Head of caudate nucleus (tissue), 42 donors: ENCODE measurements at regions not wholly inside any gene's neighbourhood (a gene's known extent, or its start where the extent isn't known, plus 50 kb on each side); places are given as distances from the start of the nearest gene placed in this dataset.

Source experiments
- DNase-seq, 42 donors: peaks; one replicate each; pipeline versions ENCODE4 v3.0.0 to v3.0.0-alpha.2; 2020 to 2021; ENCODE audit warnings: mixed read lengths in 7 of 42
- intact Hi-C: fragments of 100-400 bp; cut with DNase I; formaldehyde crosslinking; loops from one replicate; pipeline ENCODE4 v1.15.0; 2022

DNA sequence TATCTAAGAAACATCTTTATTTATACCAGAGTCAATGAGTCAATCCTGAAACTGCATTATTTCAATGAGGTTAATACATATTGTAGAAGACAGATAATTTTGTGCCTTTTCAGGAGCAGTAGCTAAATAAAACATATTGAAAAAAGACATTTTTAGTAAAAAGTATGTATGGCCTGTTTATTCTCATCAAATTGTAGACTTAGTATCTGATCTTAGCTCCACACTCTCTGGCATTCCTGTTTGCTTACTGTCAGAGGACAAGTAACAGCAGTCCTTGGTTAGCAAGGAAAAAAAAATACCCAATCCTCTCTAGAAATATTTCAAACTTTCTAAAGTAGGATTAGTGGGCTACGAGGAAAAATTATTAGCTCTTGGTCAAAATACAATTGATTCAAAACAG, 50.5 kb upstream of the GUCY1A1 start:
- no peak for DNase-seq
- intact Hi-C loops: no loop called here

DNA sequence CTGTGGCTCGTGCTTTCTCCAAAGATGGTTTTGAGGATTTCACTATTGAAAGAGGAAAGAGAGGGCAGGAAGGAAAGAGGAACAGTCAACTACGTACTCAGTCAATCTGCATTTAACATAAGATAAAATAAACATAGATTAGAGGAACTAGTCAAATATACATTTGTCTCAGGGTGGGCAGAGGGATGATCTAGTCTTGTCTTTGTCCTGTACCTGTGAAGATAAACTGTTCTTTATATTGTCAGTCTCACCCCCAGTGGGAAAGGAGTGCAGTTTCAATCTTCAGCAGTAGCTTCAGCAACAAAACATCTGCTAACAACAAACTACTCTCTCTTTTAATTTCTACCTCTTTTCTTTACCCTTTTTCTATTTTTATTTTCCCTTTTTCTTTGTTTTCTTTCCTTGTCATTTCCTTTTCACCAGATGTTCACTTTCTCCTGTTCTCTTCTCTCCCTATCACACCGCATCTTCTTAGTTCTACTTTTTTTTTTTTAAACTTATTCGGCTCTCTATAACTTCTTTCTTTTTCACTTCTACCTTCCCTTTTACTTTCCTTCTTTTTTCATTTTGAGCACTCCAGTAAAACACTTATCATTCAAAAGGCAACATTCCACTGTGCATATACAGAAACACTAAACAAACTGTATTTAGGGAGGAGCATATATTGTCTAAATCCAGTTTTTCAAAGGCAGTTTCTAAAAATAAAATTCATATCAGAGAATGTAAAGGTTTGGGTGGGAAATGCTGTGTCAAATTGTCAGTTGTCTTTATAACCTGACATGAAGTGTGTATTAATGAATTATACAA, 51.4 kb upstream of the GUCY1A1 start:
- DNase-seq: no peak
- intact Hi-C loops: no loop called here

DNA sequence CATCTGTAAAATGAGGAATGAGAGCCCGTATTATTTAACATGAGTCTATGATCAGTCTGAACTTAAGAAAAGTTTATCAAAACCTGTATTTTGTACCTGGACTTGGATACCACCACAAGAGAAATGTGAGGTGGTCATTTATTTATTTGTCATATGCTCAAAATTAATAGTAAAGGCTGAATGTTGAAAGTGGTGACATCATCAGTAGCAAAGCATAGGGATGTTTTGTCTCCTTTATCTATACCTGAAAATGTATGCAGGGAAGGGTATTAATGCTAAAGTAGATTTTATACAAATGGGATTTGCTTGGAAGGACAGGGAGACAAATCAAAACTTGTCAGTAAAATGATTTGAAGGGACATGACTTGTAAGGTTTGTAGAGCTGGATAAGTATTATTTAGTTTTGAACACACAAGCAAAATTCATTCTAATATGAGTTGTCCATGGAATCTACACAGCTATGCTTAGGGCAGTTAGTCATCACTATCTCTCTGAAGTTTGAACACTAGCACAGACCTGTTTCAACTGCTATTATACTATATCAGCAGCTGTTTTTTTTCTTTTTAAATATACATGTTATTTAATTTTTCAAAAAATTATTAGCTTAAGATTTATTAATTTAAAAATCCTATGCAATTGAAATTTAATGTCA, 52.4 kb upstream of the GUCY1A1 start:
- intact Hi-C loops: no loop called here
- DNase-seq: no peak

DNA sequence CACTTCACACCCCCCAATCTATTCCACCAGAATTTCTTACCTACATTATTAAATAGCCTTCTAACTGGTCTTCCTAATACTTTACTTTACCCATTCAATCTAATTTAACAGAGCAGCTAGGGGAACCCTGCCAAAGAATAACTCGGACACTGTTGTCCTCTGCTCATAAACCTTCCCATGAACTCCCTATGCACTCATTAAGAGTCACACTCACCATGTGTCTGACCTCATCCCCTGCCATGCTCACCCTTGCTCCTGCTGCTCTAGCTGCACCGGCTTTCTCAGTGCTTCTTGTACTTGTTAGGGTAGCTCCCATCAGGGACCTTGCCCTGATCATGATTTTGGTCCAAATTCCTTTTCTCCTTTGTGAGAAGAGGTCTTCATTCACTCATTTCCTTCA, 54.6 kb upstream of the GUCY1A1 start:
- intact Hi-C loops: no loop called here
- DNase-seq: no peak

DNA sequence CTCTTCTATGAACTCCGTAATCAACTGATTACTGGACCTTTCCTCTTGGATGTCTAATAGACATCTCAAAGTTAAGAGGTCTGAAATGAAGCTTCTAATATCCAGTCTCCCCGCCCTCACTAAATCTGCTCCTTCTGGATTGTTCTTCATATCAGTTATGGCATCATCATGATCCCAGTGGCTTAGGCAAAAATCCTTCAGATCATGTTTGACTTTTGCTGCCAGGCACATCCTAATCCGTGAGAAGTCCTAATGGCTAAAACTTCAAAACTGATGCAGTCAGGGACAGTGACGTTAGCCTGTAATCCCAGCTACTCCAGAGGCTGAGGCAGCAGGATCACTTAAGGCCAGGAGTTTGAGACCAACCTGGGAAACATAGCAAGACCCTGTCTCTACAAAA, 55.1 kb upstream of the GUCY1A1 start:
- intact Hi-C loops: no loop called here
- DNase-seq: no peak

DNA sequence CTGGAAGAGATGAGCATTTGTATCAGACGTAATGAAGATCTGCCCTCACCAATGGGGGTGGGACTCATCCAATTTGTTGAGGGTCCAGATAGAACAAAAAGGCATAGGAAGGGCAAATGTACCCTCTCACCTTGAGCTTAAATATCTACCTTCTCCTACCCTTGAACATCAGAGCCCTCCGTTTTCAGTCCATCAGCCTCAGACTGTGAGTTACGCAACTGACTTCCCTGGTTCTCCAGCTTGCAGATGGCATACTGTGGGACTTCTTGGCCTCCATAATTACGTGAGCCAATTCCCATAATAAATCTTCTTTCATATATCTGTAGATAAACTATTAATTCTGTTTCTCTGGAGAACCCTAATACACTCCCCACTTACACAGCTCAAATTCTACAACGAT, 56.5 kb upstream of the GUCY1A1 start:
- DNase-seq: no peak
- intact Hi-C loops: no loop called here

DNA sequence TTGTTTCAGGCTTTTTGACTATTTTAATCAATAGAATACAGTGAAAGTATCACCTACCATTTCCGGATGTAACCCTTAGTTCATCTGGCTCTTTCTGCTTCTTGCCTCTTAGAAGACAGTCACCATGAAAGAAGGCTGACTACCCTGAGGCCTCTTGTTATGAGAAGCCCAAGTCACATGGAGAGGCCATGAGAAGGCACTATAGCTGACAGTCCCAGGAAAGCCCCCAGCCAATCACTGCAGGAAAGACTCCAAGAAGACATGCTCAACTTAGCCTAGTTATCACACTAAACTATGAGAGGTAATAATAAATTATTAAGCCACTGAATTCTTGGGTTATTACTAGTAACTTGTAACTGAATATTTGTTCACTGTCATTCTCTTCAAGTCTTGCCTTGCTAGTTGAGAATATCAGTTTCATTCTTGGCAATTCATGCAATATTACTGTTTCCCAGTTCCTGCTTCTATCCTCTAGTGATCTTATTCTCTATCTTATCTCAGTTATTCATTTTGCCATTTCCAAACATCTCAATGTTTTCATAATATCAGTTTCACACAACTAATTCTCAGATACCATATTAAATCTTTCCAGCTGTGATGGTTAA, 57.1 kb upstream of the GUCY1A1 start:
- DNase-seq: no peak
- intact Hi-C loops: no loop called here

DNA sequence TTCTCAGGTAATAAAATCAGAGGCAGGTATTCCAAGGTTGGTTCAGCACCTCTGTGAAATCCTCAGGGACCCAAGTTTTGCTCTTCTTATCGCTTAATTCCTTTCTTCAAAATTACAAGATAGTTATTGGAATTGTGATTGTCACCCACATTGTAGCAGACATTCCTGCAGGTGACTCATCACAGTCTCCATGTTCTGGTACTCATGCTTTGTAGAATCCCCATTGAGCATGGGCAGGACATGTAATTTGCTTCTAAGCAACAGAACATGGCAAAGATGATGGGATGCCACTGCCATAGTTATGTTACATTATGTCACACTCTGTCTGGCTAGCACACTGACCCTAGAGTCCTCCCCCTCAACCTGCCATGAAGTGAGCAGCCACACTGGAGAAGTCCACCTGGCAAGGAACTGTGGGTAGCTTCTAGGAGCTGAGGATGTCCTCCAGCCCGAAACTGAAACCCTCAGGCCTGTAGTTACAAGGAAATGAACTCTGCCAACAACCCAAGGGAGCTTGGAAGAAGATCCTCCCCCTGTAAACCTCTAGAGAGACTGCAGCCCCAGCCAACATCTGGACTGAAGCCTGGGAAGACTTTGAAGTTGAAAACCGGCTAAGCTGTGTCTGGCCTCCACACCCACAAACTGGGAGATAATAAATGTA, 58.3 kb upstream of the GUCY1A1 start:
- intact Hi-C loops: no loop called here

DNA sequence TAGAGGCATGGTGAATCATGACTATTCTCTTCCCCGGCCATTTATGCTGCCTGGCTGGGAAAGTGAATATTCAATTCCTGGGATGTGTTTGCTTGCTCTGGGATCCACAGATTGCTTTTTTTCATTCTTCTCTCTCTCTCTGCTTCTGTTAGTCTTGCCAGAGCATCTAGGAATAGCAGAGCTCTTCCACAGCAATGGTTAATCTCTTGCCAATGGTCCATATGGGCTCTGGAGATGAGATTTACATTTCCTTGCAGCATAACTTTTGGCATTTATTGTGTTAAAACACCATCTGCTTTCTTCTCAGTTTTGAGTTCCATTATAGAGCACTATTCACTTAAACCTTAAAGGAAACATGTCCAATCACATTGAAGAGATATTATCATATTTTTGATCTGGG, 59.2 kb upstream of the GUCY1A1 start:
- intact Hi-C loops: no loop called here
- DNase-seq: no peak

More for the DNA sequence above, 58.3 kb upstream of the GUCY1A1 start:
- DNase-seq: peak in 9 of 42 donors; percentile 13 to 73 (median 36)

DNA sequence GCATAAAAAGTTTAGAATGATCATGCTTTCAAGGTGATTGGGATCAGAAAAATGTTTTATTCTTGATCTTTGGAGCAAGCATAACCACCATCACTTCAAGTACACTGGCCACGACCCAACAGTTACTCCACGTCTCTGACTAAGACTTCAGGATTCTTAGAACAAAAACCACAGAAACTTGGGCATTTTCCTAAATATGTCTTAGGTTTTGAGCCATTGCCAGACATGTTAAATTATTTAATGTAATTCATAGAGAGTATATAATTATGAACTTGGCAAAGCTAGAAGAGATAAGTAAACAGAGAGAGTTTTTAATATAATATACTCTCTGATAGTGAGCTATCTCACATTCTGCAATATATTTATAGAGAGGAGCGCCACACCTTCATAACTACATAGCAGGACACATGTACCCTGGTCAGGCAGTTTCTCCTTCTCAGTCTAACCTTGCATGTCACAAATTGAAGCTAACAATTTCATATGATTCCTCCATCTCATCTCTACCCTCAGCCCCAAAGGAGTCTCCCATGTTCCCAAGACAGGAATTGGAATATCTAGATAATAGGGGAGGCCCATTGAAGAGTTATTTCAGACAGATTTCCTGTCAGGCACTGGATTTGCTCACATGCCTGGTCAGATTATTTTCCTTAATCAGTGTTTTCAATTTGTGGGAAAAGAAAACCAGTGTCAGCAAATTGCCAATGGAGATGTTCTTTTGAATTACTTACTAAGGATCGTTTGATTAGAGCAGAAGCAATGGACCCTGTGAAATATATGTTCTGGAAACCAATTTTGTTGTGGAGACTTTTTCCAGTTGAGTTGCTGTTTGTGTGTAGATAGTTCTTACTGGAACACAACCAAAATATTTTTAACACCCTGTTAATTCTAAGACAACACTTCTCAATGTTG, 61.7 kb upstream of the GUCY1A1 start:
- intact Hi-C loops: no loop called here
- no peak for DNase-seq

DNA sequence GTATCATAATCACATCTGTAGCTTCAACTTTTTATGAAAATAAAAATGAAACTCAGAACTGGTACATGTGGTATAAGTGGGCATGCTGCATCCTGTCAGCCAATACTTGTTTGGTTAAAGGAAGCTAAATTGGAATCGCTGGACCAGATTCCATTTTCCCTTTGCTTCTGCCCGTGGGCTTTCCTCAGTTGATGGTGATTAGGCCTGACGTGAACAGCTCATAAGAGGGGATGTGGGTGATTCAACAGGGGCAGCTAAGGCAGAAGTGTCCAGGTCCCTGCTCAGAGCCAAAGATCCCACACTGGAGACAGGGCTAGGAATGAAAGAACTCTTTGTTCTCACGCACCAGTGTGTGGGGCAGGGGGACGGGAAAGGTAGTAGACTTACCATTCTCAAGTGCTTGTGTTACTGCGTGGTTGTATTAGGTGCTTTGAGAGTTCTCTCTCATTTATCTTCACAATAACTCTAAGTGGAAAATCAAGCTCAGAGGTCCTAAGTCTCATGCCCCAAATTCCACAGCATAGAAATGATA, 63.2 kb upstream of the GUCY1A1 start:
- intact Hi-C loops: no loop called here
- no peak for DNase-seq

DNA sequence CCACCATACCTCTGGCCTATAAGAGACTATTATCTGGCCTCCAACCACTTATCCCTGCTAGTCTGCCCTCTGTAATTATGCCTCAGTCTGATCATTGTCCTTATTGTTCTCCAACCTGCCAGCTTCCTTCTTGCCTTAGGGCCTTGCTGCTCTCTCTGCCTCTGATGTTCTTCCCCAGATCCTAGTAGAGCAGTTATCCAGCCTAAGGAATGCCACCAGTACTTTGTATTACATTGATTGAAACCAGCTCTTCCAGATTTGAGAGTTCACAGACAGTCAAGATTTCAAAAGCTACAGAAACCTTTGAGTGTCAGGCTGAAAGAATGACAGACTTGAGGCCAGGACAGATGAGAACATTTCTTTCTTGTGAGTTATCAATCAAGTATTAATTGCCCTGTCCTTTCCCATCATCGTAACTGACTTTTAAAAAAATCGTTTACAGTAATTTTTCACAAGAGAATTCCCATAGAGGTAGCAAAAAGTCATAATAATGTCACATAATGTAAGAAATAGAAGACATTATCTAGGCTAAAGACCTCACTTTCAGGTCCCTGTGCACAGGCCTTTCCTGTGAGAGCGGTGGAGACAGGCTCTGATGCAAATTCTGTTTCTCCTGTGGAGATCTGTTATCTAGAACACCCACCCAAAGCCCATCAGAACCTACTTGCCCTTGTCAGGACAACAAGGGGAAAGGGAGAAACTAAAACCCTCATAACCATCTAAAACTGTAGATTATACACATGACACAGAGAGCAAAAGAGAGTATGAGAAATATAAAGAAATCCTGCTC, 64.1 kb upstream of the GUCY1A1 start:
- no peak for DNase-seq
- intact Hi-C loops: no loop called here

DNA sequence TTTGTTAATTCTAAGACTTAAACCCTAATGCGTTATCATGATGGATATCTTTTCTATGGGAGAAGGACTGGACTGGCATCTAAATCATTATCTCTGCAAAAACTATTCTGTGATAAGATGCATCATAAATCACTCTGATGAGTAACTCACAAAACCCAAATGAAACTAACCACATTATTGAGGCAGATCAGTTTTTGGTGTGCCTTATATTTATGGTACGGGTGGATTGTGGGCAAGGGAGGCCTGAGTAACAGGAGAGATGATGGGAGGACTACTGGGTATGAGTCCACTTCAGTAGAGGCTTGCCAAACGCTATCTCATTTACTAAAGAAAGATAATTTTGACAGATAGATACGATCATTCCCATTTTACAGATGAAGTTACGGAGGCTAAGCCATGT, 66.4 kb upstream of the GUCY1A1 start:
- intact Hi-C loops: no loop called here
- no peak for DNase-seq

DNA sequence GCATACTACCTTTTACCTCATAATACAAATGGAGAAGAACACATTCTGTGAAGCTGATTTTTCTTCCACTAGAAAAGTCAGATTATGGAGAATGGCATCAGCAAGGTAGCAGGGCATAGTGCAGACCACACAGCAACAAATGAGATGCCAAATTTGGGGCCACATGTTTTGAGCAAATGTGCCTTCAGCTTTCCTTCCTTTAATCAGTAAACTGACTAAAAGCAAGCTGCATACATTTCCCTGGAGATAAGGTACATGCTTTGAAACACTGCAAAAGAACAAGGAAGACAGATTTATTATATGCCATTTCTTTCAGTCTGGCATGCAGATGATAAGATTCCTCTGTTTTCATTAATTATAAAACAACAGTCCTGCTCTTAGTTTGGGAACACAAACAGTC, 67.1 kb upstream of the GUCY1A1 start:
- DNase-seq: no peak
- intact Hi-C loops: no loop called here

DNA sequence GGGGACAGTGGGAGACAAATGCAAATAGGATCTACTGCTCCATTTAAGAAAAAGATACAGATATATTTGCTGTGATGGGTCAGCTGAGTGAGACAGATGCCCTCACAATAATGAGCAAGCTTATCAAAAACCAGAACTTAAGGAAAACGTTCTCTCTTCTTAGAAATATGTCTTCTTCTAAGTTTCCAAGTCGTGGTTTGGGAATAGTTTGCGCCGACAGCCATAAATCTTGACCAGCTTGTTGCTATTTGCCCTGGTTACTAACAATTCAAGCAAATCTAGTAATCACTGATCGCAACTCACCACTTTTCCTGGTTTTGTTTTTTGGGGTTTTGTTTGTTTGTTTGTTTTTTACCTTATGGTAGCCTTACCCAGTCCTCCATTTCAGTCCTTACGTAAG, 67.6 kb upstream of the GUCY1A1 start:
- DNase-seq: no peak
- intact Hi-C loops: no loop called here

DNA sequence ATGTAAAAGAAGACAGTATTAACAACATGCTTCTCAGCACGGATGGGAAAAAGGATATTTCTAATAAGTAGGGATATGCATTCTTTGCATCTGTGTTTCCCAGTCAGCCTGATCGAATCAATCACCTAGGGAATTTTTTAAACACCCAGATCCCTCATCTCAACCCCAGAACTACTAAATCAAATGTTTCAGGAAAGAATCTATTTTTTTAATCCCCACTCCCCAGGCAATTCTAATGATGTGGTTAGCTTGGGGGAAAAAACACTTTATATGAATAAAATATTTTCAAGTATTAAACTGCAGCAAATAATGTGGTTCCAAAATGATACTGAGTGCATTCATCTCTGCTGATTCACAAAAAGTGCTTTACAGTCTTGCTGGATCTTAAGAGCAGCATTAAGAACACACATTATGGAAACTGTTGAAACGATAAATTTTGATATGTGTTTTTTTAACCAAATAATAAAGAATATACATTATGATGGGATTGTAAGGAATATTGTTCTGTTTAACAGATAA, 68.7 kb upstream of the GUCY1A1 start:
- no peak for DNase-seq
- intact Hi-C loops: no loop called here

DNA sequence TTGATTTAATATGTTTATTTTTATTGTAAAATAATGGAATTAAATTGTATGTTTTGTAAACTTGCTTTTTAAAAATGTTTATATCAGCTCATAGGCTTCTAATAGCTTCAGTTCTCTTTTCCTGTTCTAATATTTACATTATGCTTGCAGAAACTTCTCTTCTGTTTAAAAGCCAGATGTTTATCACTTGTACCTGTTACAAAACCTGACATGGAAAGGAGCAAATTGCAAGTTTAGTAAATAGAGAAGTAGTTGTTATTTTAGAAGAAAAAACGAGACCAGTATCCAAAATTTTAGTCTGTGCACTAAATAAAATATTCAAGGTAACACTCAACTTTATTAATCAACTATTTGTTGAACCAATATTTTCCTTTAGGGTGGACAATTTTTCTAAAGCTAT, 69.4 kb upstream of the GUCY1A1 start:
- intact Hi-C loops: no loop called here
- DNase-seq: no peak

DNA sequence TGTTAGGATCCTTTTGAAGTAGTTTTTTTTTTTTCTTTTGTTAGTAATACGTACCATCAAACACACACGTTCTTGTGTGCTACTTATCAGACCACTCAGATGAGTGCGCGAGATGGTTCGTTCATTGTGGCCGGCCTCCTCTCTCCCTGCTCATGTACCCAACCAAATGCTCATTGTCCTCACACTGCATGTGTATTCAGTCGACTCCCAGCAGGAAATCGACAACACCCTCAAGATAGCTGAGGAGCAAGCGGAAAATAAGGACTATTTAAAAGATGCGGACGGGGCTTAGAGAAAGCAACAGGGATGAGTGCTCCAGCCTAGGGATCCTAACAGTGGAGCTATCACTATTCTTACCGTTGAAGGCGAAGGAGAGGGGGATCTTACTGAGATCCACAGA, 72.9 kb upstream of the GUCY1A1 start:
- DNase-seq: no peak
- intact Hi-C loops: no loop called here
